ENCODE measurements at regions not wholly inside any gene's neighbourhood (a gene's known extent, or its start where the extent isn't known, plus 50 kb on each side); places are given as distances from the start of the nearest gene placed in this dataset.

- Mint-ChIP-seq H3K4me1 (ENCODE audit: low read depth) (no peaks in the 10 kb centered on the region), H3K4me3 (no peak overlapping the region), H3K9me3 (no peaks in the 10 kb centered on the region), H3K36me3 (ENCODE audit: low read depth) (no peaks in the 10 kb centered on the region), H3K27me3 (no peaks in the 10 kb centered on the region), H3K27ac (no peak overlapping the region)
- Histone ChIP-seq H3K27me3 (ENCODE audit: control insufficient read depth in 1 of 2, insufficient read depth in 2 of 2, low read length in 2 of 2) (no peaks in the 10 kb centered on the region), H3K4me3 (ENCODE audit: low read length) (no peak overlapping the region), H3K4me1 (ENCODE audit: insufficient read depth, low read length) (no peaks in the 10 kb centered on the region), H3K36me3 (ENCODE audit: insufficient read depth, low read length) (no peaks in the 10 kb centered on the region), H3K9me3 (ENCODE audit: control insufficient read depth in 1 of 2, insufficient read depth in 1 of 2, low read length in 2 of 2) (no peaks in the 10 kb centered on the region), H3K27ac (ENCODE audit: low read depth in 1 of 2, low read length in 2 of 2) (no peak overlapping the region)
- ChIA-PET POLR2A (no interaction called here), CTCF (no interaction called here)
- no peak for DNase-seq
- no peak for ATAC-seq (ENCODE audit: poor library complexity)
- intact Hi-C loops (cut with DNase I, micrococcal nuclease) = no loop called here
- TF ChIP-seq CTCF (IDR thresholded peaks at IDR 0.05) = no peak
Measured at GRCh38 chr3:117287602-117288001, 578.0 kb downstream of the TUSC7 start.

- no peaks in the 10 kb centered on the region for H3K4me1 ChIP-seq (ENCODE audit: insufficient read depth, low read length)
- POLR2A ChIA-PET = no interaction called here
- Mint-ChIP-seq H3K4me3 (no peak overlapping the region), H3K27ac (no peak overlapping the region), H3K27me3 (no peaks in the 10 kb centered on the region), H3K9me3 (peaks cover 4% of the 10 kb centered on the region), H3K4me1 (ENCODE audit: low read depth) (no peaks in the 10 kb centered on the region), H3K36me3 (ENCODE audit: low read depth) (no peaks in the 10 kb centered on the region)
- H3K4me3 ChIP-seq (ENCODE audit: low read length) = no peak overlapping the region
- ATAC-seq (ENCODE audit: poor library complexity) (no peak), DNase-seq (no peak)
- no peaks in the 10 kb centered on the region for H3K36me3 ChIP-seq (ENCODE audit: insufficient read depth, low read length)
- CTCF ChIA-PET = no interaction called here
- H3K27me3 ChIP-seq (ENCODE audit: control insufficient read depth in 1 of 2, insufficient read depth in 2 of 2, low read length in 2 of 2) = no peaks in the 10 kb centered on the region
- intact Hi-C loops (cut with DNase I, micrococcal nuclease) = no loop called here
- H3K27ac ChIP-seq (ENCODE audit: low read depth in 1 of 2, low read length in 2 of 2) = no peak overlapping the region
- no peaks in the 10 kb centered on the region for H3K9me3 ChIP-seq (ENCODE audit: control insufficient read depth in 1 of 2, insufficient read depth in 1 of 2, low read length in 2 of 2)
- TF ChIP-seq CTCF (IDR thresholded peaks at IDR 0.05) = no peak
Measured at GRCh38 chr3:117291476-117291875, 581.9 kb downstream of the TUSC7 start.

- H3K4me1 Mint-ChIP-seq (ENCODE audit: low read depth) = no peaks in the 10 kb centered on the region
- H3K27me3 Mint-ChIP-seq = no peaks in the 10 kb centered on the region
- no peaks in the 10 kb centered on the region for H3K4me1 ChIP-seq (ENCODE audit: insufficient read depth, low read length)
- ChIA-PET CTCF (no interaction called here), POLR2A (no interaction called here)
- H3K4me3 Mint-ChIP-seq = no peak overlapping the region
- ATAC-seq (ENCODE audit: poor library complexity) (no peak), DNase-seq (no peak)
- no peak overlapping the region for H3K4me3 ChIP-seq (ENCODE audit: low read length)
- TF ChIP-seq CTCF (IDR thresholded peaks at IDR 0.05) = no peak
- H3K36me3 ChIP-seq (ENCODE audit: insufficient read depth, low read length) = no peaks in the 10 kb centered on the region
- no peaks in the 10 kb centered on the region for H3K9me3 ChIP-seq (ENCODE audit: control insufficient read depth in 1 of 2, insufficient read depth in 1 of 2, low read length in 2 of 2)
- no peaks in the 10 kb centered on the region for H3K36me3 Mint-ChIP-seq (ENCODE audit: low read depth)
- intact Hi-C loops (cut with DNase I, micrococcal nuclease) = no loop called here
- no peaks in the 10 kb centered on the region for H3K27me3 ChIP-seq (ENCODE audit: control insufficient read depth in 1 of 2, insufficient read depth in 2 of 2, low read length in 2 of 2)
- peaks cover 6% of the 10 kb centered on the region for H3K9me3 Mint-ChIP-seq
- H3K27ac Mint-ChIP-seq = no peak overlapping the region
- no peak overlapping the region for H3K27ac ChIP-seq (ENCODE audit: low read depth in 1 of 2, low read length in 2 of 2)
Measured at GRCh38 chr3:117297065-117297464, 587.5 kb downstream of the TUSC7 start.

All from CD4-positive, alpha-beta T cell (primary cell).